Activated CD8-positive, alpha-beta T cell treated with anti-CD3 and anti-CD28 coated beads for 36 hours (primary cell): ENCODE measurements at regions not wholly inside any gene's neighbourhood (a gene's known extent, or its start where the extent isn't known, plus 50 kb on each side); places are given as distances from the start of the nearest gene placed in this dataset.

Source experiments
- ATAC-seq: fragments of 200-7000 bp; cut with Tn5 transposase; one replicate; pipeline ENCODE4 v1.10.0; 2021; ENCODE audit warnings: mild to moderate bottlenecking, moderate library complexity
- CTCF ChIA-PET: fragments of 350-600 bp; sonication (Branson Sonifier 250); formaldehyde crosslinking; loops from one replicate; lab custom pipeline; 2021; ENCODE audit warnings: antibody characterized with exemption; lab: Charles Lee
- POLR2A ChIA-PET: fragments of 350-600 bp; sonication (Branson Sonifier 250); formaldehyde crosslinking; loops from one replicate; lab custom pipeline; 2021; ENCODE audit warnings: antibody characterized with exemption; lab: Charles Lee
- DNase-seq: peaks from one replicate; pipeline ENCODE4 v3.0.0-alpha.2; 2020
- H3K27ac Mint-ChIP-seq: one replicate; pipeline ENCODE4 v1.8.0; 2021; ENCODE audit warnings: mild to moderate bottlenecking, mixed read lengths
- H3K27me3 Mint-ChIP-seq: one replicate; pipeline ENCODE4 v1.8.0; 2021; ENCODE audit warnings: mixed read lengths
- H3K36me3 Mint-ChIP-seq: one replicate; pipeline ENCODE4 v1.8.0; 2021; ENCODE audit warnings: low read depth, mixed read lengths
- H3K4me1 Mint-ChIP-seq: one replicate; pipeline ENCODE4 v1.8.0; 2021; ENCODE audit warnings: low read depth, mixed read lengths
- H3K4me3 Mint-ChIP-seq: one replicate; pipeline ENCODE4 v1.8.0; 2021; ENCODE audit warnings: mild to moderate bottlenecking, moderate library complexity, mixed read lengths
- H3K9me3 Mint-ChIP-seq: one replicate; pipeline ENCODE4 v1.8.0; 2021; ENCODE audit warnings: mixed read lengths
- CTCF ChIP-seq: fragments of 200-600 bp; IDR thresholded peaks from one replicate; pipeline ENCODE4 v1.8.0; 2022; ENCODE audit warnings: antibody characterized with exemption, mild to moderate bottlenecking
- intact Hi-C: fragments of 100-400 bp; cut with micrococcal nuclease; formaldehyde crosslinking; loops from one replicate; pipeline ENCODE4 v1.10.0; 2022

- TF ChIP-seq CTCF, result no peak
- CTCF ChIA-PET, result interaction anchor here (0.8 to 3.0 kb wide), 3 partner anchors 56 to 163 kb away, joined by 3 to 11 read pairs (median 11); no protein-coding TSS in a partner anchor
- H3K27me3 Mint-ChIP-seq, result peaks cover 13% of the 10 kb centered on the region
- no peaks in the 10 kb centered on the region for H3K36me3 Mint-ChIP-seq
- H3K9me3 Mint-ChIP-seq, result no peaks in the 10 kb centered on the region
- H3K4me3 Mint-ChIP-seq, result no peak overlapping the region
- POLR2A ChIA-PET, result no interaction called here
- peaks cover 3% of the 10 kb centered on the region for H3K4me1 Mint-ChIP-seq
- intact Hi-C loops, result no loop called here
- DNase-seq (no peak), ATAC-seq (no peak)
- H3K27ac Mint-ChIP-seq, result no peak overlapping the region
Measured at GRCh38 chr1:117698398-117699160, 92.7 kb downstream of the TENT5C start.

- no peaks in the 10 kb centered on the region for H3K9me3 Mint-ChIP-seq
- no peak for TF ChIP-seq CTCF
- peaks cover 13% of the 10 kb centered on the region for H3K27me3 Mint-ChIP-seq
- H3K4me3 Mint-ChIP-seq, result no peak overlapping the region
- ChIA-PET POLR2A (no interaction called here), CTCF (interaction anchor here (0.9 to 2.9 kb wide), 4 partner anchors 9 to 165 kb away, joined by 3 to 11 read pairs (median 3); no protein-coding TSS in a partner anchor)
- no peaks in the 10 kb centered on the region for H3K36me3 Mint-ChIP-seq
- H3K27ac Mint-ChIP-seq, result no peak overlapping the region
- peaks cover 3% of the 10 kb centered on the region for H3K4me1 Mint-ChIP-seq
- no peak for DNase-seq
- intact Hi-C loops, result no loop called here
- ATAC-seq, result no peak
Measured at GRCh38 chr1:117699953-117700352, 94.1 kb downstream of the TENT5C start.

GRCh38 chr1:117702654-117703053, 96.8 kb downstream of the TENT5C start:
- ChIA-PET CTCF (interaction anchor here (1.0 kb wide), 1 partner anchor 167 kb away, joined by 6 read pairs; no protein-coding TSS in a partner anchor), POLR2A (no interaction called here)
- intact Hi-C loops, result no loop called here
- H3K4me3 Mint-ChIP-seq, result no peak overlapping the region
- peaks cover 3% of the 10 kb centered on the region for H3K4me1 Mint-ChIP-seq
- H3K36me3 Mint-ChIP-seq, result no peaks in the 10 kb centered on the region
- no peak for TF ChIP-seq CTCF
- H3K27ac Mint-ChIP-seq, result no peak overlapping the region
- H3K9me3 Mint-ChIP-seq, result no peaks in the 10 kb centered on the region
- no peak for ATAC-seq
- DNase-seq, result no peak
- H3K27me3 Mint-ChIP-seq, result peaks cover 11% of the 10 kb centered on the region

- Mint-ChIP-seq H3K27me3 (peaks cover 7% of the 10 kb centered on the region), H3K36me3 (no peaks in the 10 kb centered on the region), H3K27ac (no peak overlapping the region), H3K9me3 (no peaks in the 10 kb centered on the region), H3K4me3 (no peak overlapping the region), H3K4me1 (peaks cover 3% of the 10 kb centered on the region)
- ChIA-PET CTCF (interaction anchor here (2.3 to 9.0 kb wide), 2 partner anchors 48 to 173 kb away, joined by 6 to 85 read pairs; no protein-coding TSS in a partner anchor), POLR2A (no interaction called here)
- no peak for TF ChIP-seq CTCF
- intact Hi-C loops, result no loop called here
- no peak for DNase-seq
- no peak for ATAC-seq
Measured at GRCh38 chr1:117707371-117707770, 101.5 kb downstream of the TENT5C start.
